ENCODE measurements at regions not wholly inside any gene's neighbourhood (a gene's known extent, or its start where the extent isn't known, plus 50 kb on each side); places are given as distances from the start of the nearest gene placed in this dataset.

DNA sequence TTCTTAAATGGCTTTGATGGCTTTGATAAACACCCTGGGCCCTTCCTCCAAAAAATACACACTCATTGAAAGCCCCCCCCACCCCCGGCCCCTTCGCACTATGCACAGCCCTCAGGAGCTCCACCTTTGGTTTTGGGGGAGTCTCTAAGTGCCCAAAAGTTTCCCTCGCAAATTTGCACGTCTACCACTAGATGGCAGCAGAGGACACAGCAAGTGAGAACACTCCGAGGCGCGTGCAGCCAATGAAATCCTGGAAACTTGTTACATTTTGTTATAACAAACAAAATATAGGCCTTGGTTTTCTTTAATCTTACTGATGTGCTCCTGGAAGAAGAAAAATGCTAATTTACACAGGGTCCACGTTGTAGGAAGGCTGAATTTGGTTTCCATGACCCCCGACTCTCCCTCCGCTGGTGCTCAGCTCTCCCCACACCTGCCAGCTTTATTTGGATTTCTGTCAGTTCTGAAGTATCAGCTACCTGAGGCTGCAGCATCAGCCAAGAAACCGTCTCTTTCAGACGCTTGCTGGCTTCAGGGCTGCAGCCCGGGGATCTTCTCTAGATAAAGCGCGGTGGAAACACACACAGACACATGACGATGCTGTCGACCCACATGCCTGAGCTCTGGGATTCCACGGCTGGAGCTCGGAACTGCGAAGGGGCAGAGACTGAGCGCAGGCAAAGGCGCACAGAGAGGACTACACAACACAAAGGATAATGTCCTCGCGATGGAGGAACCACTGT lies 148.3 kb upstream of the RPS6KA2 start:
- TF ChIP-seq CTCF (conservative IDR thresholded peaks at IDR 0.05 in 1 of 2, IDR thresholded peaks at IDR 0.05 in 1 of 2; ENCODE audit: extremely low read depth in 1 of 2, insufficient read depth in 1 of 2, low read depth in 1 of 2, low read length in 2 of 2) (peak; percentile 85 to 89), EZH2 (IDR thresholded peaks at IDR 0.05; ENCODE audit: borderline replicate concordance, low read length) (no peak)

All from mammary epithelial cell (primary cell).